Stimulated activated CD4-positive, alpha-beta T cell treated with anti-CD3 and anti-CD28 coated beads, Interleukin-4, amount 100 ng/mL, for 24 hours (primary cell): ENCODE measurements at regions not wholly inside any gene's neighbourhood (a gene's known extent, or its start where the extent isn't known, plus 50 kb on each side); places are given as distances from the start of the nearest gene placed in this dataset.
"Not testable (repeated sequence)": the region's sequence is repeated elsewhere in the genome, so short reads cannot be mapped to it uniquely, and the experiment has no call there.

Experiments
- DNase-seq: peaks from one replicate; pipeline ENCODE4 v3.0.0-alpha.2; 2020

GRCh38 chr10:64637939-64638338 is 1116.7 kb downstream of the REEP3 start:
- no peak for DNase-seq

DNA sequence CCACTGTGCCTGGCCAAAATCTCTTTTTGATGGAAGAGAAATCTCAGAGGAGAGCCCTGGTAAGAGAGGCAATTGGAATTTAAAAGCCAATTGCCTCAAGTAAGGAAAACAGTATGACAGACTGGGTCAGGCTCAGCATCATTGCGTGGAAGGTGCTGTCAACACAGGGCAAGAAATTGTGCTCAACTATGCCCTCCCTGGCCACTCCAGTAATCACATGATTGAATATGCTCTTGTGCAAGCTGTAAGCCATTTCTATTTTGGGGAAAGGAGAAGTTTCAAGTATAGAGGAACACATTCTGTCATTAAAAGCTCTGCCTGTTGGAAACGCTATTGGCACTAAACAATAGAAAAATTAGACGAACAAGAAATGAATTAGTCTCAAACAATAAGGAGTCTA is 1127.7 kb downstream of the REEP3 start:
- DNase-seq, result no peak

DNA sequence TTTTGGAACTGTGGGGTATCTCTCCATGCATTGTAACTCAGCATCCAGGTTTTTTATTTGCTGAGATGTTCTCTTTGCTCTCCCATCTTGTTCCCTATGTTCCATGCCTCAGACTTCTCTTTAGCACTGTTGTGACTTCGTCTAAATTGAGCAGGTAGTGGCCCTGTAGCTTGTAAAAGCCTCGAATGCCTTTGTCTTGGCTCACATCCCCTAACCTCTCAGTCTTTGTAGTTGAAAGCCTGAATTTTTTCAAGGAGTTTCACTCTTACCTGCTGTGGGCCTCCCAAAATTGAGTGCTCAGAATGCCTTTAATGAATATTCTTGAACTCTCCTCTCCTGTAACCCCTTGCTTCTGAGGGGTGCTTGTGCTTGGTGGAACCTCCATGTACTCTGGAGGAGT is 1137.3 kb downstream of the REEP3 start:
- DNase-seq, result no peak

DNA sequence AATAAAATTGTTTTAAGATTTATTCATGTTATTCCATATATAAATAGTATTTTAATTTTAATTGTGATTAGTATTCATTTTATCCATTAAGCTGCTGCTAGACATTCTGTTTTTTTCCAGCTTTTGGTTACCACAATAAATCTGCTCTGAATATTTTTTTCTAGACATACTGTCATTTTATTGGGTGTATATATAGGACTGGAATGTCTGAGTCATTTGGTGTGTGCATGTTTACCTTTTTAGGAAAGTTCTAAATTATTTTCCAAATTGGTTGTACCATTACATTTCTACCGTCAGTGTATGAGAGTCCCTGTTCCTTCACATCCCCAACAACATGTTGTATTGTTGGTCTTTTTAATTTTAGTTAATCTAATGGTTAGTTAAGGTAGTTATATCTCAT is 1138.1 kb downstream of the REEP3 start:
- DNase-seq, result no peak

GRCh38 chr10:64682043-64682442 is 1160.8 kb downstream of the REEP3 start:
- no peak for DNase-seq

GRCh38 chr10:64690194-64690593 is 1169.0 kb downstream of the REEP3 start:
- no peak for DNase-seq

- DNase-seq, result no peak
Measured at GRCh38 chr10:64699244-64699643, 1178.0 kb downstream of the REEP3 start.

DNA sequence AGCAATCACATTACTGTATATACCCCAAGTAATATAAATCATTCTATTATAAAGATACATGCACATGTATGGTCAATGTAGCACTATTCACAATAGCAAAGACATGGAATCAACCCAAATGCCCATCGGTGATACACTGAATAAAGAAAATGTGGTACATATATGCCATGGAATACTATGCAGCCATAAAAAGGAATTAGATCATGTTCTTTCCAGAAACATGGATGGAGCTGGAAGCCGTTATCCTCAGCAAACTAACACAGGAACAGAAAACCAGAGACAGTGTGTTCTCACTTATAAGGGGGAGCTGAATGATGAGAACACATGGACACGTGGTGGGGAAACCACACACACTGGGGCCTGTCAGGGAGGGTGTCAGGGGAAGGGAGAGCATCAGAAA is 1180.9 kb downstream of the REEP3 start:
- not testable (repeated sequence) for DNase-seq

DNA sequence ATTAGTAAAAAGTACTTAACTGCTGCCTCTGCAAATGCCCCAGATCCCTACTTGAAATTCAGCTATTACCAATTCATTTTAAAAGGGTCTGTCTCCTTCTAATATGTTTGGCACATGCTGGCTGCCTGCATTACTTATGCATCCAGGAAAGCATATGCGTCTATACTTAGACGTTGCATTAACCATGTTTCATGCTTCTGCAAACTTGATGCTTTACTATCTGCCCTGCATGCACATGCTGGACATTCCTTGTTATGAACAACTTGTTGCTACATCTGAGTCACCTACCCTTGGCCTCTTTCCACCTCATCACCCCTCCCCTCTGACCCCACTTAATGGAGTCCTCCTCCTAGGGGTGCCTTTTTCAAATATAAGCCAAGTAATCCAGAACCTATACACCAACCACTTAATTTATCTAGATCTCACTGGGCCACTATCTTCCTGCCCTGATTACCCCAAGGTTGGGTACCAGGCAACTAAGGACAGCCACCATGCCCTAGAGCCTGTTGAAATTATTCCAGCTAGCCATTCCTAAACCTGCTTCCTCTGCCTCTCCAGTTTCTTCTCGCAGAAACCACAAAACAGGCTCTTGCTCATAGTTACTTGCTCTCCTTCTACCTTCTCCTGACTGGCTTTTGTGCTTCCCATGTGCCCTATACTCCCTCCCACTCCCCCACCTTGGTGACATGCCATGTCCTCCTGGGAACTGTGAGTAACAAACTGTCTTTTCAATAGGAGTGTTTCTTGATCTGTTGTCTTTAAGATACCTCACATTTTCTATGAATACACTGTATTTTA is 1187.9 kb downstream of the REEP3 start:
- DNase-seq, result no peak

- no peak for DNase-seq
Measured at GRCh38 chr10:64726466-64726865, 1205.3 kb downstream of the REEP3 start.

DNA sequence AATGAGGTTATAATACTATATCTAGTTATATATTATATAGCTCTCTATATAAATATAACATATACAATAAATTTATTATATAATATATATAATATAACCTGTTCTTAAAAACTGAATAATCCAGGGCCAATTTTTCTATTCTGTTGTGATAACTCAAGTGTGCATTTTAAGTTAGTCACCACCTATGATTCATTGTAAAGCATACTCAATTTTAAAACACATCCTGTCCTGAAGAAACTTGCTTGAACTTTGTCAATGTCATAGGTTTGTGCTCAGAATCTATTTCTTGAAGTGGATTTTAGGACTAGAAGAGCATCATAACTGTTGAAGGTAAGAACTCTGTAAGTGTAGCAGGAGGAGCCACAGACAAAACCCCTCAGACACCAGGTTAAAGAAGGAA is 1209.8 kb downstream of the REEP3 start:
- no peak for DNase-seq

- no peak for DNase-seq
Measured at GRCh38 chr10:64732372-64732957, 1211.3 kb downstream of the REEP3 start.

- DNase-seq, result no peak
Measured at GRCh38 chr10:64733980-64734379, 1212.8 kb downstream of the REEP3 start.

DNA sequence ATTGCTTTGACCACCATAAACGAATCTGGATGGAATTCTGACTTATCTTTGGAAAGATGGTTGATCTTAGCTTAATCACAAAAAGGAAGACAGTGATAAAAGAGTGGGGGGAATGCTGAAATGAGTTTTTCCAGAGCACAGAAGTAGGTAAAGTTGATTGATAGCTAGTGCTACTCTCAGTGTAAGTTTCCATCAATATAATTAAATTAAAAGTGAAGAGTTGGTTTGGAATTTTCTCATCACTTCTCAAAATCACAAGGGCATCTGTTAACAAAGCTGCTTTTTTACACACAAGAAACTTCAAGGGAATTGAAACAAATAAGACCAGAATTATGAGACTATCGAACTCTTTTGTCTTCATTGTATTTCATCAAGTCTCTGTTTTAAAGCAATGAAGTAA is 1217.3 kb downstream of the REEP3 start:
- no peak for DNase-seq

- DNase-seq, result no peak
Measured at GRCh38 chr10:64745565-64745964, 1224.4 kb downstream of the REEP3 start.

DNA sequence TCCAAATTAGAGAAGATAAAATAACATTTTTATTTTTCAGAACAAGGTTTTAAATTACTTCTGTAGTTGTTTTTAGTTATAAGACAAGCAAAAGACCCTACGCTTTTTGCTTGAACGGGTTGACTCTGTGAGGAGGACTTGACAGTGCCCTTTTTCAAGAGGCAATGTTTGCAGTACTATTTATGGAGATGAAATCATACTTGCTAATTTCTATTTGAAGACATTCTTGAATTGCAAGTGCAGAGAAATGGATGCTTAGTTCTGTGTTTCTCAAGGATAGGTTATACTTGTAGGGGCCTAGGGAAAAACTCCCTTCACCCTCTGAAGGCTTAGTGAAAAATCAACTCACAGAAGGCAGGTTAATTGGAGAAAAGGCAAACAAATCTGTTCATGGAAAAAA is 1229.5 kb downstream of the REEP3 start:
- no peak for DNase-seq

GRCh38 chr10:64753516-64753915 is 1232.3 kb downstream of the REEP3 start:
- DNase-seq, result no peak

- DNase-seq, result no peak
Measured at GRCh38 chr10:64760371-64760770, 1239.2 kb downstream of the REEP3 start.

- no peak for DNase-seq
Measured at GRCh38 chr10:64762861-64763260, 1241.7 kb downstream of the REEP3 start.

GRCh38 chr10:64765498-64765897 is 1244.3 kb downstream of the REEP3 start:
- DNase-seq, result no peak

GRCh38 chr10:64771253-64772050 is 1250.3 kb downstream of the REEP3 start:
- no peak for DNase-seq

DNA sequence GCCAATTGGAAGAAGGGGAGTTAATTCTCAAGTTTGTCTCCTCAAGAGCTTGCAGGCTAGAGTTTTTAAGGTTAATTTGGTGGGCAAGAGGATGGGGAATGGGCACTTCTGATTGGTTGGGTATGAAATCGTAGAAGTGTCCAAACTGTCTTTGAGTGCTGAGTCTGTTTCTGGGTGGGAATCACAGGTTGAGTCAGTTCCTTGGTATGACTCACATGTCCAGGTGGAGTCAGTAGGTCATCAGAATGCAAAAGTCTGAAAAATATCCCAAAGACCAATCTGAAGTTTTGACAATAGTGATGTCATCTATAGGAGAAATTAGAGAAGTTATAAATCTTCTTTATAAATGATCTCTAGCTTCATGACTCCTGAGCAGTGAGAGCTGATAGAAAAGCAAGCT is 1252.2 kb downstream of the REEP3 start:
- no peak for DNase-seq

DNA sequence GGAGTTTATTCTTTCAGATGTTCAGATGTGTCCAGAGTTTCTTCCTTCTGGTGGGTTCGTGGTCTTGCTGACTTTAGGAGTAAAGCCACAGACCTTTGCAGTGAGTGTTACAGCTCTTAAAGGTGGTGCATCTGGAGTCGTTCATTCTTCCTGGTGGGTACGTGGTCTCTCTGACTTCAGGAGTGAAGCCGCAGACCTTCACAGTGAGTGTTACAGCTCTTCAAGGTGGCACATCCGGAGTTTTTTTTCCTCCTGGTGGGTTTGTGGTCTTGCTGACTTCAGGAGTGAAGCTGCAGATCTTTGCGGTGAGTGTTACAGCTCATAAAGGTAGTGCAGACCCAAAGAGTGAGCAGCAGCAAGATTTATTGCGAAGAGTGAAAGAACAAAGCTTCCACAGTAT is 1263.2 kb downstream of the REEP3 start:
- DNase-seq, result not testable (repeated sequence)

- no peak for DNase-seq
Measured at GRCh38 chr10:64785816-64786215, 1264.6 kb downstream of the REEP3 start.
